Neural cell (in vitro differentiated cells): ENCODE measurements at regions not wholly inside any gene's neighbourhood (a gene's known extent, or its start where the extent isn't known, plus 50 kb on each side); places are given as distances from the start of the nearest gene placed in this dataset.

Experiments used
- MXI1 ChIP-seq: fragments of 450-650 bp; conservative IDR thresholded peaks from 2 replicates; pipeline ENCODE4 v1.6.1; 2014; ENCODE audit warnings: antibody characterized with exemption, mild to moderate bottlenecking; ENCODE audit not compliant: poor library complexity, severe bottlenecking
- TF ChIP-seq, protein P1 (sequence below): fragments of 450-650 bp; IDR thresholded peaks from 2 replicates; pipeline ENCODE4 v1.5.1; 2014; ENCODE audit warnings: antibody characterized with exemption, mild to moderate bottlenecking, moderate library complexity; ENCODE audit not compliant: poor library complexity, severe bottlenecking

DNA sequence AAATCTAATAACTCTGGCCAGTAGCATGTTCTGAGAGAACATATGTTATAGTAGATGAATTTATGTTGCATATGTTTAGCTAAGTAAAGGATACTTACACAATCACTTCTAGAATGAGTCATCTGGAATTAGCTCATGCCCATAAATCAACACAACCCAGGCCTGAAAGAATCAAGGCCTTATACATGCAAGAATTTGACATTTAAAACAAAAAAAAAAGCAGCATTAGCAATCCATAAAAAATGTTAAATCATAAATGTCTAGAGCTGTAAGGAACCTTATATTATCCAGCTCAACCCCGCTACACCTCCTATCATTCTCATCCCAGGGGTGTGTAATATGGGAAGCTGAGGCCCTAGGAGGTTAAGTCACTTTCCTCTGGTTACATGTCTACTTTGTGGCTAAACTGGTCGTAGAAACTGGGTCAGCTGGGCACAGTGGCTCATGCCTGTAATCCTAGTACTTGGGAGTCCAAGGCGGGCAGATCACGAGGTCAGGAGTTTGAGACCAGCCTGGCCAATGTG, 105.2 kb upstream of the CARMIL1 start:
- TF ChIP-seq, protein P1, sequence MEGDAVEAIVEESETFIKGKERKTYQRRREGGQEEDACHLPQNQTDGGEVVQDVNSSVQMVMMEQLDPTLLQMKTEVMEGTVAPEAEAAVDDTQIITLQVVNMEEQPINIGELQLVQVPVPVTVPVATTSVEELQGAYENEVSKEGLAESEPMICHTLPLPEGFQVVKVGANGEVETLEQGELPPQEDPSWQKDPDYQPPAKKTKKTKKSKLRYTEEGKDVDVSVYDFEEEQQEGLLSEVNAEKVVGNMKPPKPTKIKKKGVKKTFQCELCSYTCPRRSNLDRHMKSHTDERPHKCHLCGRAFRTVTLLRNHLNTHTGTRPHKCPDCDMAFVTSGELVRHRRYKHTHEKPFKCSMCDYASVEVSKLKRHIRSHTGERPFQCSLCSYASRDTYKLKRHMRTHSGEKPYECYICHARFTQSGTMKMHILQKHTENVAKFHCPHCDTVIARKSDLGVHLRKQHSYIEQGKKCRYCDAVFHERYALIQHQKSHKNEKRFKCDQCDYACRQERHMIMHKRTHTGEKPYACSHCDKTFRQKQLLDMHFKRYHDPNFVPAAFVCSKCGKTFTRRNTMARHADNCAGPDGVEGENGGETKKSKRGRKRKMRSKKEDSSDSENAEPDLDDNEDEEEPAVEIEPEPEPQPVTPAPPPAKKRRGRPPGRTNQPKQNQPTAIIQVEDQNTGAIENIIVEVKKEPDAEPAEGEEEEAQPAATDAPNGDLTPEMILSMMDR, result no peak
- TF ChIP-seq MXI1, result no peak
